T-helper 1 cell (primary cell): ENCODE measurements at regions not wholly inside any gene's neighbourhood (a gene's known extent, or its start where the extent isn't known, plus 50 kb on each side); places are given as distances from the start of the nearest gene placed in this dataset.
"Not testable (repeated sequence)": the region's sequence is repeated elsewhere in the genome, so short reads cannot be mapped to it uniquely, and the experiment has no call there.

Source experiments
- DNase-seq, 5 donors: peaks; one replicate each; pipeline ENCODE4 v3.0.0-alpha.2; 2012 to 2020

DNA sequence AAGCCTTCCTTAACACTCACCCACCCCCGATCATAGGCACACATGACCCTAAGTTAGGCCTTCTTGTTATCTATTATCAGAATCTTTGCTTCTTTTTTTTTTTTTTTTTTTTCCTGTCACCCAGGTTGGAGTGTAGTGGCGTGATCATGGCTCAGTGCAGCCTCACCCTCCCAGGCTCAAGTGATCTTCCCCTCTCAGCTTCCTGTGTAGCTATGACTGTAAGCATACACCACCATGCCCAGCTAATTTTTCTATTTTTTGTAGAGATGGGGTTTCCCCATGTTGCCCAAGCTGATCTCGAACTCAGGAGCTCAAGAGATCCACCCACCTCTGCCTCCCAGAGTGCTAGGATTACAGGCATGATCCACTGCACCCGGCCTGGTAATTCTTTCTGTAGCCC, 328.7 kb downstream of the NR4A2 start:
- DNase-seq = no peak

DNA sequence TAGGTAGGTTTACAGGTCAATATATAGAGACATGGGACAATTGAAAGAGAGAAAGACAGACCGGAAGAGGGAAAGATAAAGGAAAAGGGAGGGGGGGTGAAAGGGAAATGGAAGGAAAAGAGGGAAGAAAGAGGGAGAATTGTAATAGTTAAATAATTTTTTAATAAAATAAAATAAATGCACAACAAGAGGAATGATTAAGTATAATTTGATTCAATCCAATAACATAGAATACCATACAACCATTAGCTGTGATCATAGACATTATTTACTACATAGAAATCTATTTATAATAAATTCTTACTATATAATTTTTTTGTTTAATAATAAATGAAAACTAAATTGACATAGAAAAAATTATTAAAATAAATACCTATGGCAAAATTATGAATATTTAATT, 330.7 kb downstream of the NR4A2 start:
- DNase-seq = no peak

DNA sequence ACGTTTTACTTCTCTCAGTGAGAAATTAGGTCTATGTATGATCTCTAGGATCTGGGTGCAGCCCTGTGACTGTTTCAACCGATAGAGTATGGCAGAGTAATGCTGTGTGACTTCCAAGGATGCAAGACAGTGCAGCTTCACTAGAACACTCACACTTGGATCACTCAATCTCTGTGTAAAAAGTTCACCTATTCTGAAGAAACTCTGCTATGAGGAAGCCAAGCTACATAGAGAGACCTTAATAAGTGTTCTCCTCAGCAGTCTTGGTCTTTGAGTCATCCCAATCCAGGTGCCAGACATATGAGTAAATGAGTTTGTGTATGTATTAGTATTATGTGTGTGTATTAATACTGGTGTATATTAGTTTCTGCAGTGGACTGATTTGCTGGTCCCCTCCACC, 335.0 kb downstream of the NR4A2 start:
- DNase-seq = no peak

DNA sequence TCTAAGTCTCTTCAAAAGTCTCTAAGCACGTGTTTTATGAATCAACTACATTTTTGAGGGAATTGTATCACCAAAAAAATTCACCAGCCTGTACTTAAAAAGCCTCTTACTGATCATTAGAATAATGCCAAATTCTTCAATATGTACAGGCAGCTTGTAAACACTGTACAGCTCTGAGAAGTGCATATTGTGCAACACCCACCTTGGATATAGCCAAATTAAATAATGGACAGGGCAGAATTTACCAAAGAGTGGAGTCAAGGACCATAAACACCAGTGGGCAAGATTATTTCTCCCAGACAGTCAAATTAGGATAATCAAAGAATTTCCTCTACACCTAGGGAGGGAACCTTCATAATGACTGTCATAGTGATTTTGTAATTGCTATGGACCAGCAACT, 338.2 kb downstream of the NR4A2 start:
- no peak for DNase-seq

DNA sequence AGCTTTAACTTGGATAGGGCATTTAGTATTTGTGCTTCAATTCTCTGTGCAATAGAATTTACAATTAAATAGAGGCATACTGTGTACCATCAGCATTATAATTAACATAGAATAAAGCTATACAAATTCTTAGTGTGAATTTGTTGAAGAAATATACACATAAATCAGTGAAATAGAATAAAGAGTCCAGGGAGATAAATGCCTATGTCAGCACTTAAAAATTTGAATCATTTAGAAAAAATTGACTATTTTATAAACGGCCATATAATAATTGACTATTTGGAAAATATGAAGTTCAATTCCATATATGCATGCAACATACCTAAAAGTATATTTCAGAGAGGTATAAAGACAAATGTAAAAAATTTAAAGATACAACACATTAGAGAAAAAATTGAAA, 348.7 kb downstream of the NR4A2 start:
- no peak for DNase-seq

DNA sequence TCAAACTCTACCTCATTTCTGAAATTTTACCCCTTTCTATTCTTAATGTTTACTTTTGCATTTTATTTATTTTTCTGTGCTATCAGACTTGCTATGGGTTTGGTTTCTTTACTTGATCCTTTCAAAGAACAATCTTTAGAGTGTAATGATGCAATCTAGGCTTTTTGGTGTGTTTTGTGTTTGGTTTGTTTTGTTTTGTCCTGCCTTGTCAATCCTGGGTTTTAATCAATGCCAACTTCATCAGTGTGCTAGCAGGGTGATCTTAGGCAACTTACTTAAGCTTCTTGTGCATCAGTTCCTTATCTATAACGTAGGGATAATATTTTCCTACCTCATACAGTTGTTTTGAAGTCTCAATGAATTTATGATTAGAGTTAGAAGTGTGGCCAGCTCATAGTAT, 350.4 kb downstream of the NR4A2 start:
- DNase-seq = no peak

DNA sequence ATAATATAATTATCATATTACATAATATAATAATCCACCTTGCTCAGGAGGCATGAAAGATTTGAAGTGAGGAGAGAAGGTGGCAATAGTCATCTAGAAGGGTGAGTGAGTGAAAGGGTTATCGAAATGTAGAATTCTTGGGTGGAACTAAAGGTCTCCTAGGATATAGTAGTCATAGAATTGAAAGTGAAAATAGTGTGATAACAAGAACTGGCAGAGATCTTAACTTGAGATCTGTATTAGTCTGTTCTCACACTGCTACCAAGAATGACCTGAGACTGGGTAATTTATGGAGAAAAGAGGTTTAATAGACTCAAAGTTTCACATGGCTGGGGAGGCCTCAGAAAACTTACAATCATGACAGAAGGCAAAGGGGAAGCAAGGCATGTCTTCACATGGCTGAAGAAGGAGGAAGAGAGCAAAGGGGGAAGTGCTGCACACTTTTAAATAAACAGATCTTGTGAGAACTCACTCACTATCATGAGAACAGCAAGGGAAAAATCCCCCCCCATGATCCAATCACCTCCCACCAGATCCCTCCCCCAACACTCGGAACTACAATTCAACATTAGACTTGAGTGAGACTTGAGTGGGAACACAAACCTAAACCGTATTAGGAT, 351.5 kb downstream of the NR4A2 start:
- DNase-seq = no peak

DNA sequence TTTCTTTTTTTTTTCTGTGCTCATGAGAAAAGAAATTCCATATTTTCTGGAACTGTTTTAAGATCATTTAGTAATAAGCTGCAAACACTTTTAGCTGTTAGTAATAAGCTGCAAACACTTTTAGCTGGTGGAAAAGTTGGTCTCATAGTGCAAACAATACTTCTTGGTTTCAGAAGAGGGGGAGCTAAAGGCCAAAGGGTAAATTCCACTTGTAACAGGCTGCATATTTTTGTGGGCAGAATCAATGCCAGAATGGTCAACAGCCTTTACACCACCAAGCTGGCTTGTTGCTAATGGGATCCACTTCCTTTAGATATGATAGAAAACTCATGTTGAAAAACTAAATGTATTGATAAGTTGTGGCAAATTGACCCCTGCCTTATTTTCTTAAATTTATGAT, 356.8 kb downstream of the NR4A2 start:
- DNase-seq = no peak

DNA sequence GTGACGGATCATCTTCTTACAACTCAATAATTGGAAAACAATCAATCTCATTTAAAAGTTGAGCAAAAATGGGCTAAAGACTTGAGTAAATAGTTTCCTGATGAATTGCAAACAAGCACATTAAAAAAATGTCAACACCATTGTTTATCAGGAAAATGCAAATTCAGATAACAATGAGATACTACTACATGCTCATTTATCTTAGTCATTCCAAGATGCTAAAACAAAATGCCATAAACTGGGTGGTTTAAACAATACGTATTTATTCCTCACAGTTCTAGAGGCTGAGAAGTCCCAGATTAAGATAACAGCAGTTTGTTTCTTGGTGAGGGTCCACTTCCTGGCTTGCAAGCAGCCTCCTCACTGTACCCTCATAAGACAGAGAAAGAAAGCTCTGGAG, 359.6 kb downstream of the NR4A2 start:
- DNase-seq = no peak

DNA sequence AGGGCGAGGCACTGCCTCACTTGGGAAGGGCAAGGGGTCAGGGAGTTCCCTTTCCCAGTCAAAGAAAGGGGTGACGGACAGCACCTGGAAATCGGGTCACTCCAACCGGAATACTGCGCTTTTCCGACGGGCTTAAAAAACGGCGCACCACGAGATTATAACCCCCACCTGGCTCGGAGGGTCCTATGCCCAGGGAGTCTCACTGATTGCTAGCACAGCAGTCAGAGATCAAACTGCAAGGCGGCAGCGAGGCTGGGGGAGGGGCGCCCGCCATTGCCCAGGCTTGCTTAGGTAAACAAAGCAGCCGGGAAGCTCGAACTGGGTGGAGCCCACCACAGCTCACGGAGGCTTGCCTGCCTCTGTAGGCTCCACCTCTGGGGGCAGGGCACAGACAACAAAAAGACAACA, 366.5 kb downstream of the NR4A2 start:
- DNase-seq = not testable (repeated sequence)

DNA sequence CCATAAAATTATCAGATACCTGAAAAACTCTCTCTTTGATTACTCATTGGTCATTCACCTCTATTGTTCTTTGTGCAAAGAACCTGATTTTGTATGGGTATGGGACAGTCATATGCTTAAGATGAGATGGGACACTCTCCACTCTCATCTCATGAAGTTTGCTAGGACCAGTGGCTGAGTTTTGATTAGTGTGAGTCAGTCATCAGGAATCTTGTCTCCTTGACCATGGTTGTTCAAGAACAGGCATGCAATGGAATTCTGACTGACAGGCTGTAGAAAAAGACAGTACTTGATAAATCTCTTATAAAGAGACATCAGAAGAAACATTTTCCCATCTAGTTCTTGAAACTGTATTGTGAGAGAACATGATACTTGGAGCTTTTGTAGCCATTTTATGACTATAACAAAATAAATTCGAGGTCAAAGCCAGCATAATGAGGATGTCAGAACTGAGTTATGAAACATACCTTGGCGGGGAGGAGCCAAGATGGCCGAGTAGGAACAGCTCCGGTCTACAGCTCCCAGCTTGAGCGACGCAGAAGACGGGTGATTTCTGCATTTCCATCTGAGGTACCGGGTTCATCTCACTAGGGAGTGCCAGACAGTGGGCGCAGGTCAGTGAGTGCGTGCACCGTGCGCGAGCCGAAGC, 367.0 kb downstream of the NR4A2 start:
- DNase-seq = no peak

DNA sequence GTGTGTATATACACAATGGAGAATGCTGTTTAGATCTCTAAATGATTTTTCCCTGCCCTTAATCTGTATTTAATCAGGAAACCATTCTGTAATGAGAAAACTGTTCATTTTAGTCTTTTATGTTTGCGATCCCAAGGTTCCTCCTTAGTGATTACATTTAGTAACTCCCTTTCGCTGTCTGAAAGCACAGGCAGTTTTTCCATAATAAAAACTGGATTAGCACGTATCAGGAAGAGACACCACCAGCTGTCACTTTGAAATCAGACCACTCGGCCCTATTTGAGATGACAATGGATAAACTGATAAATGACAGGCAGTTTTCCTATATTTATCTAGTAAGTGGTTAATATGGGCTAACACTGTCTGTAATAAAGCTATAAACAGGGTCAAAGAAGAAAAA, 370.9 kb downstream of the NR4A2 start:
- DNase-seq = no peak

DNA sequence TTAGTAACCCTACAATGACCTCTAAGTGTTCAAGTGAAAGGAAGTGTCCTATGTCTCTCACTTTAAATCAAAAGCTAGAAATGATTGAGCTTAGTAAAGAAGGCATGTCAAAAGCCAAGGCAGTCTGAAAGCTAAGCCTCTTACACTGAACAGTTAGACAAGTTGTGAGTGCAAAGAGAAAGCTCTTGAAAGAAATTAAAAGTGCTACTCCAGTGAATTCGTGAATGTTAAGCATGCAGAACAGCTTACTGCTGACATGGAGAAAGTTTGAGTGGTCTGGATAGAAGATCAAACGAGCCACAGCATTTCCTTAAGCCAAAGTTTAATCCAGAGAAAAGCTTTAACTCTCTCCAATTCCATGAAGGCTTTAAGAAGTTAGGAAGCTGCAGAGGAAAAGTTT, 373.7 kb downstream of the NR4A2 start:
- no peak for DNase-seq

DNA sequence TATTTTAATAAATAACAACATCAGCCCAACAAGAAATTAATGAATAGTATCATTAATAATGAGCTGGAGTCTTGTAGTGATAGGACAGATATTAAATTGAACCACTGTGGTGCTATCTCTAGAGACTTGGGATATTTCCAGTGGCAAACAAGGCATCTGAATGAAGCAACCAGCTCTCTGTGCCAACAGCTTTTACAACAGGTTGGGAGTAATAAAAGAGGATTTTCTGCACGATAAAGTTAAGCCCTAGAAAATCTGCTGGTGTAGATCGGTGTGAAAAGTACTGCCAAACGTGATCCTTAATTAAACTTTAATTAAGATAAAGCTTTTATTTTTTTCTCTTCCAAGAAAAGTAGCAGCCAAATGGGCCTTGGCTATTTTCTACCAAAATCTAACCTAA, 385.5 kb downstream of the NR4A2 start:
- no peak for DNase-seq

DNA sequence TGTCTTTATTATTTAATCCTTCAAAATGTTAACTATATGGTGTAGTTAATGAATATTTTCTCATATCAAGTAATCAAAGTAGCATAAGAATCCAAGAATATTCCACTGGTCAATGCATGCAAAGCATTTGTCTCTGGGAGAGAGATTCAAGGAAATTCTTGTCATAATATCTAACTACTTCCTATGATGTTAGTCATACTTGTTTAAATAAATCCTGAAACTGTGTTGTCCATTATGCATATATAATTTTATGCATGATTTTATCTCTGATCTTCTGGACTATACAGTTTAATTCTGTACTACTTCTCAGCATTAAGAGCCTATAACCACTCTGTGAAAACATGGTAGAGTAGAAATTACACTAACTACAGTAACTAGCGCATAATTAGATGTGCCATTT, 388.3 kb downstream of the NR4A2 start:
- no peak for DNase-seq

DNA sequence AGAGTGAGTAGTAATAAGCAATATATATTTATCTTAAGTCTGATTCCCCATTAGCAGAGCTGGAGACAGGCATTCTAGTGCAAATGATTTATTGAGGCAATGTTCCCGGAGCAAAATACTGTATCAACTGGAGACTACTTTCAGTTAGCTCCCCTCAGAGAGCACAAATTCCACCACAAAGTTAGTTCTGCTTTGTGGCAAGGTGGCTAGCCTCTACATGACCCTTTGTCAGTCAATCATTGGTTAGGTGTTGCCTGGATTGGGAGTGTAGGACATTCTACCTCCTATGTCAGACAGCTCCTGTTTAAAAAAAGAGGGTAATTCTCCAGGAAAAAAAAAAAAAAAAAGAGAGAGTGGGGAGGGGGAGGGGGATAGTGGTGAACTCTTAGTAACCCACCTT, 402.2 kb downstream of the NR4A2 start:
- no peak for DNase-seq

DNA sequence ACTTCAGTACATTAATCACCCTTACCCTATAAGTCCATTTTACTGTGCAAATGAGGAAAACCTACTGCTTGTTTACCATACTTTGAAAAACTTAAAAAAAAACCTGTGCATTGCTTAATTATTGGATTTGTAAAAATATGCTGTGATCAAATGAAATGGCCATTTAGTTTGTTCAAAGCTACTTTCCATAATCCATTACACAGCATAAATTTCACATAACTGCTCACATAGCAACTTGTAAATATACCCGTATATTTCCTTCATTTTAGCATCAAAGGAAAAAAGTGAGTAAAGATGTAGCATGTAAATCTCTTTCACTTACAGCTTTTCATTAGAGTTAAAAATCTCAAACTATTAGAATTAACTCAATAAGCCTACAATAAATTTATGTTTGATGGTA, 415.1 kb downstream of the NR4A2 start:
- DNase-seq = no peak

DNA sequence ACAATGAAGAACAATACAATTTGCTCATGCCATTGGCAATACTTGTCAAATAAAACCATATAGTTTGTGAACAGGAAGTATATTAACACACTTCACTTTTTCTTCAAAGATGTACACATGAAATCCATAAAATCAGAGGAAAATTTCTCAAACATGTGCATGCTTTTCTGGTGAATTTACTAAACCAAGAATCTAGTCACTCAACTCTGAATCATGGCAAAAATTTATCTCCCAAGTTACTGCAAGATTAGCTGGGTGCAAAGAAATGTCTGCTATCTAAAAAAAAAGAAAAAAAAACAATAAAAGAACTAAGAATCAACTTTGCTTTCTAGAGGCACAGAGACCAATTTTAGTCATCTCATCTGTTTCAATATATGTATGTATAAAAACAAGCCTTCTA, 419.2 kb downstream of the NR4A2 start:
- no peak for DNase-seq

DNA sequence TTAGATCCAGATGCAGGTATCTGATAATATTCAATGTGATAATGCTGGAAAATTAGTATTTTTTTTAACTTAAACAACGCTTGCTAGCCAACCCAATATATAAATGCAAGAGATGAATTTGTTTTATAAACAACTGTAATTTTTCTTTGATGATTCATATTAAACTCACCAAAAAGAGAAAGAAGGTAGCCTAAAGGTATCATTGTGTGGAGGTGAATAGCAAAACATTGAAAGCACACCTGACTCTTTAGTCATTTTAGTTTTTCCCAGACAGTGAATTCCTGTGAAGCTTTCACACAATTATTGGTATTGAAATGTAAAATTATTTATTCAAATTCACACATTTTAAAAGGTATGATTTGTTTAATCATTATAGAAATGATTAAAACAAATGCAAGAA, 424.0 kb downstream of the NR4A2 start:
- no peak for DNase-seq

DNA sequence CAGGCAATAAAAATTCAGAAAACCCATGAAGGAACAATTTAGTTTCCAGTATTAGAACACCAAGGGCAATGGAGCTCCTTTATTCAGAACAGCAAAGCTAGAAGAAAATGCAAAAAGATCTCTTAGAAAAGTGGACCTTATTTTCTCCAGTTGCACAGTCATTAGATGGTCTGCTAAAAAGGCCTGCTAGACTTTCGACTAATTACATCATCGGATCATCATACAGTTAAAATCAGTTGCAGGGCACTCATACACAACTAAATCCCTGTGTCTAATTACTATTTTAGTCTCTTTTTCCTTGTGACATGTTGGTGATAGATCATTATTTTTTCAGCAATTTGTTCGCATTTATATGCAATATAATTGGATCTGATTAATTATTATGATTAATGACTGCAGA, 425.3 kb downstream of the NR4A2 start:
- DNase-seq = no peak

DNA sequence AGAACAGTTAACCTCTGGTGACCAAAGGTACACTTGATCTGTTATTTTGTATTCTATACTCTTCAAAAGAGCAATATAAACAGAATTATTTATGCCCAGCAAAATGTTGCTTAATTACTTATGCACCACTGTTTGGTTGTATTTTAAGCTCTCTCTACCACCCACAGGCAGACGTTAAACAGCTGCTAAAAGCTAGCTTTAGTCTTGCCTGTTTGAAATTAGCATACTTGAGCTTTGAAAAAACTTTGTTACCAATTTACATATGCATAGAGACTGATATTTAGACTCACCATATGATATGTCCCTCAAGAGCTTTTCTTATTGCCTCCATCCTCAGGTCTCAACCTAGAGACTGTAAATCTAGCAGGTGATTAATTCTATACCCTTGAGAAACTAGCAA, 426.9 kb downstream of the NR4A2 start:
- DNase-seq = no peak

DNA sequence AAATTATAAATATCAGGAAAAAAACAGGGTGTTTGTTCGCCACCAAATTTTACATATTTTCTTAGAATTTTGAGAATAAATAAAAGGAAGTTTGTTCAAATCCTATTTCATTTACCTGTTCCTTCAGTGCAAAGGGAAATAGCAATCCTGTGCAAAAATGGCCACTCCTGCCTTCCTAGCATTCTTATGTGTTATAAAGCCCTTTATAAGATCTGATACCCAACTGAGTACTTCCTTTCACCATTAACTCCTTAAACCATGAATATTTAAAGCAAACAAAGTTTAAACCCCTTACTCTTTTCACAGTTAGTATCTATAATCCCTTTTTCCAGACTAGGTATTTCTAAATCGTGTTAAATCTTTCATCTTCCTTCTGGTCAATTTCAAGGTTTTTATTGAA, 427.8 kb downstream of the NR4A2 start:
- no peak for DNase-seq

DNA sequence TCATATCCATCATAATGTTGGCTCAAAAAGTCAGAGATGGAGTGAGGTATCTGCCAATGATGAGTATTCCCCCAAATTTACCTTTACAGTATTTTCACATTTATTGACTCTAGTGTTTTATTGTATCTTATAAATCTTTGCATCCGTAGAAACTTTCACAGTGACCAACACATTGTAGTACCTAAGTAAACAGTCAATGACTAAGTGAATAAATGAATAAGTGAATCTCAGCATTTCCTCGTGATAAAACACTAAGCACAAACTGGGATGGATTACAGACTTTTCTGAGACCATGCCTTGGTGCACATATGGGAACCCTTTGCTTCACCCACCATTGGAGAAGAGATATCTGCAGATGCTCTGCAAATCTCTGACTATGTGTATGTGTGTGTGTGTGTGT, 429.9 kb downstream of the NR4A2 start:
- no peak for DNase-seq

DNA sequence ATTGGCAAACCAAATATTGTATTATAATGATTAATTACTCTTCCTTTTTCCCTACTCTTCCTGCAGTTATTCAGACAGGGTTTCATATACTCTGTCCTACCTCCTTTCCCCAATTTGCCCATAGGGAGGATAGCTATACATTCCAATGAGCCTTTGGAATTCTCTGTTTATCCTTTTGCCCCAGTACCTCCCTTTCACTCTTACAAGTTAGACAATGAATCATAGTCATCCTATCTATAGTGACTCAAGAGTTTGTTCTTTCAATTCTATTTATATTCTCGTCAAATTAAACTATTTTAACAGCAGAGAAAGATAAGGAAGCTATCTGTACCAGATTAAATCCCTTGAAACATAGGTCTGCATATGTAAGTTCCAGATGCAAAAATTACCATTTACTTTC, 437.5 kb downstream of the NR4A2 start:
- DNase-seq = no peak

DNA sequence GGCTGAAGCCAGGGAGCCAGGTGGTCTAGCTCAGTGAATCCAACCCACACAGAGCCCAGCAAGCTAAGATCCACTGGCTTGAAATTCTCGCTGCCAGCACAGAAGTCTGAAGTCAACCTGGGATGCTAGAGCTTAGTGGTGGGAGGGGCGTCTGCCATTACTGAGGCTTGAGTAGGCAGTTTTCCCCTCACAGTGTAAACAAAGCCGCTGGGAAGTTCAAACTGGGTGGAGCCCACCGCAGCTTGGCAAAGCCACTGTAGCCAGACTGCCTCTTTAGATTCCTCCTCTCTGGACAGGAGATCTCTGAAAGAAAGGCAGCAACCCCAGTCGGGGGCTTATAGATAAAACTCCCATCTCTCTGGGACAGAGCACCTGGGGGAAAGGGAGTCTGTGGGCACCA, 452.1 kb downstream of the NR4A2 start:
- not testable (repeated sequence) for DNase-seq
